Activated CD8-positive, alpha-beta memory T cell treated with anti-CD3 and anti-CD28 coated beads for 36 hours (primary cell): ENCODE measurements at regions not wholly inside any gene's neighbourhood (a gene's known extent, or its start where the extent isn't known, plus 50 kb on each side); places are given as distances from the start of the nearest gene placed in this dataset.

Experiments used
- CTCF ChIA-PET: fragments of 350-600 bp; sonication (Branson Sonifier 250); formaldehyde crosslinking; loops from one replicate; lab custom pipeline; 2021; ENCODE audit warnings: antibody characterized with exemption; lab: Charles Lee
- POLR2A ChIA-PET: fragments of 350-600 bp; sonication (Branson Sonifier 250); formaldehyde crosslinking; loops from one replicate; lab custom pipeline; 2021; ENCODE audit warnings: antibody characterized with exemption; lab: Charles Lee

GRCh38 chr6:144335311-144335861 is 50.3 kb downstream of the UTRN start:
- POLR2A ChIA-PET: interaction anchor here (1.0 kb wide), 1 partner anchor 9 kb away, joined by 4 read pairs; no protein-coding TSS in a partner anchor

GRCh38 chr6:144335914-144336313 is 50.8 kb downstream of the UTRN start:
- ChIA-PET POLR2A (no interaction called here), CTCF (no interaction called here)

More at GRCh38 chr6:144335311-144335861, 50.3 kb downstream of the UTRN start:
- CTCF ChIA-PET: no interaction called here

- CTCF ChIA-PET: no interaction called here
- POLR2A ChIA-PET: no interaction called here
Measured at GRCh38 chr6:144336900-144337299, 51.8 kb downstream of the UTRN start.

- ChIA-PET POLR2A (no interaction called here), CTCF (interaction anchor here (0.6 kb wide), 1 partner anchor 90 kb away, joined by 3 read pairs; no protein-coding TSS in a partner anchor)
Measured at GRCh38 chr6:144338474-144338873, 53.3 kb downstream of the UTRN start.

GRCh38 chr6:144338951-144339700 is 54.0 kb downstream of the UTRN start:
- ChIA-PET CTCF (interaction anchor here (0.6 kb wide), 1 partner anchor 90 kb away, joined by 3 read pairs; no protein-coding TSS in a partner anchor), POLR2A (no interaction called here)

- ChIA-PET POLR2A (no interaction called here), CTCF (no interaction called here)
Measured at GRCh38 chr6:144339859-144340452, 54.8 kb downstream of the UTRN start.

- ChIA-PET POLR2A (no interaction called here), CTCF (no interaction called here)
Measured at GRCh38 chr6:144340541-144341371, 55.6 kb downstream of the UTRN start.

GRCh38 chr6:144341831-144342527 is 56.8 kb downstream of the UTRN start:
- ChIA-PET CTCF (no interaction called here), POLR2A (no interaction called here)

GRCh38 chr6:144343701-144344428 is 58.7 kb downstream of the UTRN start:
- CTCF ChIA-PET: interaction anchor here (0.7 to 1.4 kb wide), 3 partner anchors 9 to 220 kb away, joined by 3 to 5 read pairs (median 4); no protein-coding TSS in a partner anchor
- POLR2A ChIA-PET: interaction anchor here (0.7 kb wide), 1 partner anchor 37 kb away, joined by 9 read pairs; no protein-coding TSS in a partner anchor

- ChIA-PET POLR2A (interaction anchor here (1.0 kb wide), 1 partner anchor 10 kb away, joined by 4 read pairs; no protein-coding TSS in a partner anchor), CTCF (interaction anchor here (0.7 to 1.6 kb wide), 3 partner anchors 18 to 221 kb away, joined by 3 to 4 read pairs (median 3); no protein-coding TSS in a partner anchor)
Measured at GRCh38 chr6:144344646-144345045, 59.5 kb downstream of the UTRN start.

- ChIA-PET CTCF (interaction anchor here (1.6 kb wide), 1 partner anchor 31 kb away, joined by 3 read pairs; no protein-coding TSS in a partner anchor), POLR2A (interaction anchor here (1.0 kb wide), 1 partner anchor 11 kb away, joined by 4 read pairs; no protein-coding TSS in a partner anchor)
Measured at GRCh38 chr6:144345451-144345850, 60.3 kb downstream of the UTRN start.

- POLR2A ChIA-PET: interaction anchor here (0.5 kb wide), 1 partner anchor 99 kb away, joined by 4 read pairs; no protein-coding TSS in a partner anchor
- CTCF ChIA-PET: interaction anchor here (0.9 to 1.4 kb wide), 2 partner anchors 99 to 131 kb away, joined by 3 to 4 read pairs; no protein-coding TSS in a partner anchor
Measured at GRCh38 chr6:144346719-144347447, 61.7 kb downstream of the UTRN start.

GRCh38 chr6:144347448-144347759 is 62.3 kb downstream of the UTRN start:
- ChIA-PET POLR2A (no interaction called here), CTCF (interaction anchor here (0.9 to 1.4 kb wide), 2 partner anchors 99 to 131 kb away, joined by 3 to 4 read pairs; no protein-coding TSS in a partner anchor)

GRCh38 chr6:144347933-144348332 is 62.8 kb downstream of the UTRN start:
- CTCF ChIA-PET: interaction anchor here (0.9 to 1.4 kb wide), 2 partner anchors 100 to 132 kb away, joined by 3 to 4 read pairs; no protein-coding TSS in a partner anchor
- POLR2A ChIA-PET: interaction anchor here (0.6 to 0.7 kb wide), 2 partner anchors 57 to 254 kb away, joined by 3 read pairs; no protein-coding TSS in a partner anchor

GRCh38 chr6:144349690-144350527 is 64.8 kb downstream of the UTRN start:
- POLR2A ChIA-PET: no interaction called here
- CTCF ChIA-PET: interaction anchor here (0.6 kb wide), 1 partner anchor 134 kb away, joined by 3 read pairs; no protein-coding TSS in a partner anchor

- ChIA-PET CTCF (interaction anchor here (0.6 kb wide), 1 partner anchor 133 kb away, joined by 3 read pairs; no protein-coding TSS in a partner anchor), POLR2A (no interaction called here)
Measured at GRCh38 chr6:144350528-144350880, 65.4 kb downstream of the UTRN start.
